H1 (cell line): ENCODE measurements at regions not wholly inside any gene's neighbourhood (a gene's known extent, or its start where the extent isn't known, plus 50 kb on each side); places are given as distances from the start of the nearest gene placed in this dataset.

Experiments
- CTCF ChIA-PET: fragments of 300-600 bp; sonication (Branson Sonifier 250); formaldehyde crosslinking; loops from one replicate; lab custom pipeline; 2021; ENCODE audit not compliant: partially characterized antibody; lab: Charles Lee
- POLR2A ChIA-PET: fragments of 300-600 bp; sonication (Branson Sonifier 250); formaldehyde crosslinking; loops from one replicate; lab custom pipeline; 2021; ENCODE audit warnings: inconsistent platforms; ENCODE audit not compliant: partially characterized antibody; lab: Charles Lee
- DNase-seq, 2 experiments: peaks; one replicate each; pipeline versions ENCODE4 v3.0.0 to v3.0.0-alpha.2; 2010 to 2022; ENCODE audit warnings: low spot score in 2 of 2, low read depth in 1 of 2, mixed read lengths in 1 of 2
- FAIRE-seq: peaks from 2 replicates; lab custom pipeline; 2011; peaks lifted over from hg19 to GRCh38; lab: Jason Lieb, UNC
- H2AFZ ChIP-seq: 2 replicates; pipeline ENCODE4 v1.8.1; 2012; ENCODE audit warnings: low read length, inconsistent platforms
- H2AK5ac ChIP-seq: 2 replicates; pipeline ENCODE4 v1.6.1; 2013; ENCODE audit warnings: low read depth, low read length
- H2BK120ac ChIP-seq: replicated peaks from 2 replicates; pipeline ENCODE3; 2013; ENCODE audit warnings: low read depth, low read length, inconsistent platforms
- H2BK12ac ChIP-seq: 2 replicates; pipeline ENCODE4 v1.6.1; 2013; ENCODE audit warnings: low read depth, low read length
- H2BK15ac ChIP-seq: 2 replicates; pipeline ENCODE4 v1.6.1; 2013; ENCODE audit warnings: low read length
- H2BK20ac ChIP-seq: 2 replicates; pipeline ENCODE4 v1.6.1; 2013; ENCODE audit warnings: low read length
- H2BK5ac ChIP-seq: 2 replicates; pipeline ENCODE4 v1.6.1; 2013; ENCODE audit warnings: low read depth, low read length
- H3K14ac ChIP-seq: 2 replicates; pipeline ENCODE4 v1.6.1; 2013; ENCODE audit warnings: inconsistent platforms; ENCODE audit not compliant: insufficient read length
- H3K18ac ChIP-seq: 2 replicates; pipeline ENCODE4 v1.6.1; 2013; ENCODE audit warnings: low read length; ENCODE audit errors: extremely low read depth
- H3K23ac ChIP-seq: 2 replicates; pipeline ENCODE4 v1.6.1; 2013; ENCODE audit warnings: inconsistent platforms; ENCODE audit not compliant: insufficient read length
- H3K23me2 ChIP-seq: 2 replicates; pipeline ENCODE4 v1.6.1; 2013; ENCODE audit warnings: low read depth, low read length
- H3K27ac ChIP-seq: 2 replicates; pipeline ENCODE4 v1.6.1; 2011; ENCODE audit warnings: low read depth, low read length, inconsistent platforms
- H3K27me3 ChIP-seq, 4 experiments: replicated peaks in 1 of 4; 1 replicate in 1 of 4; 2 replicates in 3 of 4; pipeline versions ENCODE4 v1.6.1 to v1.8.1; 2011 to 2013; ENCODE audit warnings: low read length in 3 of 4, mild to moderate bottlenecking in 3 of 4, inconsistent platforms in 2 of 4, mixed read lengths in 2 of 4, moderate library complexity in 1 of 4; ENCODE audit not compliant: control insufficient read depth in 3 of 4, insufficient read depth in 3 of 4; ENCODE audit errors: extremely low read depth in 1 of 4
- H3K36me3 ChIP-seq, 4 experiments: 2 replicates each; pipeline versions ENCODE4 v1.6.1 to v1.8.1; 2011 to 2013; ENCODE audit warnings: mild to moderate bottlenecking in 4 of 4, low read length in 3 of 4, moderate library complexity in 2 of 4, control low read depth in 1 of 4, inconsistent platforms in 1 of 4; ENCODE audit not compliant: insufficient read depth in 4 of 4, control insufficient read depth in 2 of 4
- H3K4ac ChIP-seq: replicated peaks from 2 replicates; pipeline ENCODE3; 2013; ENCODE audit warnings: low read length, low read depth, mixed read lengths, inconsistent platforms; ENCODE audit not compliant: insufficient read length
- H3K4me1 ChIP-seq, 4 experiments: replicated peaks in 1 of 4; 1 replicate in 1 of 4; 2 replicates in 3 of 4; pipeline versions ENCODE4 v1.6.1 to v1.8.1; 2011 to 2013; ENCODE audit warnings: low read length in 3 of 4, inconsistent platforms in 2 of 4, mixed read lengths in 1 of 4; ENCODE audit not compliant: insufficient read depth in 4 of 4, control insufficient read depth in 3 of 4
- H3K4me2 ChIP-seq, 2 experiments: 2 replicates each; pipeline versions ENCODE4 v1.6.1 to v1.8.1; 2011 to 2013; ENCODE audit warnings: low read depth in 2 of 2, low read length in 2 of 2, control low read depth in 1 of 2, inconsistent platforms in 1 of 2, mild to moderate bottlenecking in 1 of 2; ENCODE audit not compliant: insufficient read depth in 1 of 2
- H3K4me3 ChIP-seq, 4 experiments: fragments of 200-600, 300-600 bp in 1 of 4; sonication (generic), shearing (Covaris generic), sonication (Bioruptor Twin) in 1 of 4; 2 replicates each; pipeline versions ENCODE4 v1.5.1 to v1.8.1; 2011 to 2016; ENCODE audit warnings: low read length in 4 of 4, low read depth in 3 of 4, control low read depth in 2 of 4, inconsistent platforms in 2 of 4, mild to moderate bottlenecking in 2 of 4, mixed read lengths in 1 of 4, moderate library complexity in 1 of 4; ENCODE audit not compliant: insufficient read depth in 2 of 4; ENCODE audit errors: extremely low read depth in 1 of 4
- H3K56ac ChIP-seq: replicated peaks from 2 replicates; pipeline ENCODE3; 2013; ENCODE audit warnings: low read depth, mild to moderate bottlenecking, mixed read lengths, low read length, inconsistent platforms; ENCODE audit not compliant: insufficient read length
- H3K79me1 ChIP-seq: 2 replicates; pipeline ENCODE4 v1.6.1; 2013; ENCODE audit warnings: low read depth, low read length, control low read depth
- H3K79me2 ChIP-seq, 2 experiments: 2 replicates each; pipeline versions ENCODE4 v1.6.1 to v1.8.1; 2012 to 2013; ENCODE audit warnings: low read length in 2 of 2, mild to moderate bottlenecking in 2 of 2, inconsistent platforms in 1 of 2; ENCODE audit not compliant: insufficient read depth in 2 of 2, control insufficient read depth in 1 of 2
- H3K9ac ChIP-seq, 4 experiments: replicated peaks in 1 of 4; 1 replicate in 1 of 4; 2 replicates in 3 of 4; pipeline versions ENCODE4 v1.6.1 to v1.8.1; 2011 to 2013; ENCODE audit warnings: low read depth in 3 of 4, low read length in 3 of 4, control low read depth in 2 of 4, mild to moderate bottlenecking in 2 of 4, moderate library complexity in 2 of 4, inconsistent platforms in 1 of 4; ENCODE audit errors: extremely low read depth in 1 of 4
- H3K9me3 ChIP-seq, 2 experiments: 2 replicates each; pipeline versions ENCODE4 v1.6.1 to v1.8.1; 2012 to 2013; ENCODE audit warnings: mild to moderate bottlenecking in 2 of 2, moderate library complexity in 2 of 2, control low read depth in 1 of 2, inconsistent platforms in 1 of 2, low read depth in 1 of 2, low read length in 1 of 2, mixed read lengths in 1 of 2; ENCODE audit not compliant: insufficient read depth in 2 of 2
- H4K20me1 ChIP-seq, 2 experiments: replicated peaks in 1 of 2; 2 replicates each; pipeline versions ENCODE3 to v1.8.1; 2011 to 2013; ENCODE audit warnings: inconsistent platforms in 2 of 2, low read length in 2 of 2, mild to moderate bottlenecking in 1 of 2; ENCODE audit not compliant: insufficient read depth in 2 of 2, control insufficient read depth in 1 of 2
- H4K5ac ChIP-seq: 2 replicates; pipeline ENCODE4 v1.6.1; 2013; ENCODE audit warnings: low read length, low read depth, mixed read lengths, inconsistent platforms; ENCODE audit not compliant: insufficient read length
- H4K8ac ChIP-seq: 2 replicates; pipeline ENCODE4 v1.8.0; 2013; ENCODE audit warnings: mild to moderate bottlenecking, moderate library complexity, low read length, inconsistent platforms; ENCODE audit not compliant: insufficient read depth; ENCODE audit errors: extremely low read depth
- H4K91ac ChIP-seq: replicated peaks from 2 replicates; pipeline ENCODE3; 2013; ENCODE audit warnings: low read length, mixed read lengths, inconsistent platforms; ENCODE audit not compliant: insufficient read length
- ATF3 ChIP-seq: IDR thresholded peaks from 2 replicates; pipeline ENCODE4 v1.6.1; 2011; ENCODE audit warnings: low read depth, mild to moderate bottlenecking, low read length; ENCODE audit not compliant: insufficient read depth
- CBX5 ChIP-seq: fragments of 300-800, 300-1000 bp; sonication (generic); IDR thresholded peaks from 2 replicates; pipeline ENCODE4 v1.7.1; 2016; ENCODE audit warnings: antibody characterized with exemption, low read length, low read depth
- CREB1 ChIP-seq: IDR thresholded peaks from 2 replicates; pipeline ENCODE4 v1.6.1; 2012; ENCODE audit warnings: inconsistent platforms
- FOSL1 ChIP-seq: IDR thresholded peaks from 2 replicates; pipeline ENCODE4 v1.6.1; 2011; ENCODE audit warnings: mild to moderate bottlenecking, low read depth, low read length, moderate library complexity; ENCODE audit not compliant: insufficient read depth
- GABPA ChIP-seq: IDR thresholded peaks from 2 replicates; pipeline ENCODE4 v1.6.1; 2011; ENCODE audit warnings: mild to moderate bottlenecking, low read length, moderate library complexity, borderline replicate concordance; ENCODE audit not compliant: insufficient read depth
- SIN3A ChIP-seq, 2 experiments: IDR thresholded peaks in 1 of 2; conservative IDR thresholded peaks in 1 of 2; 2 replicates each; pipeline ENCODE4 v1.6.1; 2011 to 2012; ENCODE audit warnings: low read length in 2 of 2, improper control_type of control experiment in 1 of 2, low read depth in 1 of 2, mild to moderate bottlenecking in 1 of 2
- SIRT6 ChIP-seq: IDR thresholded peaks from one replicate; pipeline ENCODE4 v1.7.1; 2012; ENCODE audit warnings: low read length, inconsistent platforms
- SP2 ChIP-seq: IDR thresholded peaks from 2 replicates; pipeline ENCODE4 v1.6.1; 2012; ENCODE audit warnings: mild to moderate bottlenecking, low read length, inconsistent platforms
- SRF ChIP-seq: IDR thresholded peaks from 2 replicates; pipeline ENCODE4 v1.6.1; 2011; ENCODE audit warnings: mild to moderate bottlenecking, low read depth, low read length, moderate library complexity
- WGBS, 2 experiments: shearing (Covaris generic) in 1 of 2; methylation state at CpG; one replicate each; pipeline versions ENCODE4 v1.1.6 to v1.1.7; 2013 to 2015; ENCODE audit warnings: low lambda C conversion rate in 2 of 2, mixed read lengths in 2 of 2, inconsistent platforms in 1 of 2, low coverage in 1 of 2, missing lambda C conversion rate in 1 of 2; ENCODE audit not compliant: insufficient replicate concordance in 2 of 2, insufficient coverage in 1 of 2, insufficient read length in 1 of 2; ENCODE audit errors: extremely low coverage in 1 of 2, missing lambda C conversion rate in 1 of 2; 5-methylcytosine and 5-hydroxymethylcytosine counted together
- TF ChIP-seq, protein P1 (sequence below): IDR thresholded peaks from 2 replicates; pipeline ENCODE4 v1.6.1; 2012; ENCODE audit warnings: low read length, inconsistent platforms

DNA sequence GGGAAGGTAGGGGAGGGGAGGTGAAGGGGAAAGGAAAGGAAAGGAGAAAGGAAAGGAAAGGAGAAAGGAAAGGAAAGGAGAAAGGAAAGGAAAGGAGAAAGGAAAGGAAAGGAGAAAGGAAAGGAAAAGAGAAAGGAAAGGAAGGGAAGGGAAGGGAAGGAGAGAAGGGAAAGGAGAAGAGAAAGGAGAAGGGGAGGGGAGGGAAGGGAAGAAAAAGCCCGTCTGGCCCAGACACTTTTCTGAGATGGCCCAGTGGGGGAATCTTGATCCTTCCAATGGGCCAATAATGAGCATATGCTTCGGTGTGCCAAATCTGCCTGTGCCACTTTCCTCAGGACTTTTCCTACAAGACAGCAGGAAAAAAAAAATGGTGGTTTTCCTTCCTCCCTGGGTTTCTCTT, 64.5 kb downstream of the CH25H start:
- no peak overlapping the region for H3K23ac ChIP-seq
- H2BK5ac ChIP-seq, result no peak overlapping the region
- no peaks in the 10 kb centered on the region for H3K27me3 ChIP-seq
- FAIRE-seq (no peak), DNase-seq (no peak)
- H3K4ac ChIP-seq, result no peak overlapping the region
- no peak overlapping the region for H3K4me2 ChIP-seq
- H3K79me2 ChIP-seq, result no peaks in the 10 kb centered on the region
- H4K5ac ChIP-seq, result no peak overlapping the region
- no peaks in the 10 kb centered on the region for H3K79me1 ChIP-seq
- no peak overlapping the region for H3K56ac ChIP-seq
- no peak overlapping the region for H2BK20ac ChIP-seq
- no peak overlapping the region for H2BK15ac ChIP-seq
- H4K8ac ChIP-seq, result no peak overlapping the region
- no peak overlapping the region for H2AK5ac ChIP-seq
- no peak overlapping the region for H3K9ac ChIP-seq
- no peak overlapping the region for H2BK120ac ChIP-seq
- H3K9me3 ChIP-seq, result no peaks in the 10 kb centered on the region
- H2AFZ ChIP-seq, result peak overlapping the region; percentile 17; the same call in 1 of the 2 replicates
- no peak overlapping the region for H2BK12ac ChIP-seq
- no peak overlapping the region for H4K91ac ChIP-seq
- H3K14ac ChIP-seq, result no peak overlapping the region
- H3K36me3 ChIP-seq, result no peaks in the 10 kb centered on the region
- H3K23me2 ChIP-seq, result no peaks in the 10 kb centered on the region
- ChIA-PET CTCF (interaction anchor here (1.2 kb wide), 1 partner anchor 208 kb away, joined by 3 read pairs; no protein-coding TSS in a partner anchor), POLR2A (no interaction called here)
- 93% methylated on average over 2 of the region's 2 CpGs; no CpG with 5 or more reads in 1 of the 2 experiments for WGBS, 2 experiments
- no peak overlapping the region for H3K18ac ChIP-seq
- no peaks in the 10 kb centered on the region for H3K4me1 ChIP-seq
- H3K27ac ChIP-seq, result no peak overlapping the region
- no peaks in the 10 kb centered on the region for H4K20me1 ChIP-seq
- TF ChIP-seq SP2, result no peak
- TF ChIP-seq, protein P1, sequence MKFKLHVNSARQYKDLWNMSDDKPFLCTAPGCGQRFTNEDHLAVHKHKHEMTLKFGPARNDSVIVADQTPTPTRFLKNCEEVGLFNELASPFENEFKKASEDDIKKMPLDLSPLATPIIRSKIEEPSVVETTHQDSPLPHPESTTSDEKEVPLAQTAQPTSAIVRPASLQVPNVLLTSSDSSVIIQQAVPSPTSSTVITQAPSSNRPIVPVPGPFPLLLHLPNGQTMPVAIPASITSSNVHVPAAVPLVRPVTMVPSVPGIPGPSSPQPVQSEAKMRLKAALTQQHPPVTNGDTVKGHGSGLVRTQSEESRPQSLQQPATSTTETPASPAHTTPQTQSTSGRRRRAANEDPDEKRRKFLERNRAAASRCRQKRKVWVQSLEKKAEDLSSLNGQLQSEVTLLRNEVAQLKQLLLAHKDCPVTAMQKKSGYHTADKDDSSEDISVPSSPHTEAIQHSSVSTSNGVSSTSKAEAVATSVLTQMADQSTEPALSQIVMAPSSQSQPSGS, result no peak
- TF ChIP-seq CBX5, result no peak
- no peak for TF ChIP-seq ATF3
- no peak for TF ChIP-seq SIRT6
- TF ChIP-seq SIN3A (conservative IDR thresholded peaks at IDR 0.05 in 1 of 2, IDR thresholded peaks at IDR 0.05 in 1 of 2; ENCODE audit: low read depth in 1 of 2, low read length in 2 of 2), result no peak
- TF ChIP-seq FOSL1, result no peak
- no peak for TF ChIP-seq CREB1
- TF ChIP-seq GABPA, result no peak
- no peak for TF ChIP-seq SRF
- TF ChIP-seq, all 59 proteins: peak for 0
- H3K4me3 ChIP-seq, result no peak overlapping the region
